GM12878 (cell line): ENCODE measurements at regions not wholly inside any gene's neighbourhood (a gene's known extent, or its start where the extent isn't known, plus 50 kb on each side); places are given as distances from the start of the nearest gene placed in this dataset.
A peak's percentile ranks its signal among the peaks of the same experiment; 100 is the strongest.

Experiments
- ATAC-seq: fragments of 200-7000 bp; cut with Tn5 transposase; 3 replicates; pipeline ENCODE4 v1.9.1; 2020; ENCODE audit warnings: mild to moderate bottlenecking, moderate library complexity
- BruUV-seq: library from RNA; stranded (reverse); fragments of 400-500 nt; replicated peaks from 2 replicates; lab custom pipeline; 2021; lab: Mats Ljungman, UMichigan
- CTCF ChIA-PET: fragments of 300-600 bp; sonication (Branson Sonifier 250); formaldehyde crosslinking; extraction: SDS; loops from one replicate; lab custom pipeline; 2021; ENCODE audit warnings: inconsistent platforms; lab: Yijun Ruan, JAX
- POLR2A ChIA-PET: fragments of 350-600 bp; formaldehyde crosslinking; extraction: SDS; loops from one replicate; lab custom pipeline; 2021; ENCODE audit warnings: inconsistent platforms; lab: Charles Lee
- RAD21 ChIA-PET: fragments of 300-600 bp; sonication (Branson Sonifier 250); formaldehyde crosslinking; loops from one replicate; lab custom pipeline; 2023; ENCODE audit warnings: antibody characterized with exemption; ENCODE audit not compliant: unreplicated experiment; lab: Charles Lee
- SMC1A ChIA-PET: fragments of 300-600 bp; sonication (Branson Sonifier 250); formaldehyde crosslinking; loops from one replicate; lab custom pipeline; 2023; ENCODE audit not compliant: unreplicated experiment, uncharacterized antibody; lab: Charles Lee
- DNase-seq: peaks from one replicate; pipeline ENCODE4 v3.0.0-alpha.2; 2011; ENCODE audit warnings: low read depth, low spot score
- FAIRE-seq: peaks from 3 replicates; lab custom pipeline; 2011; peaks lifted over from hg19 to GRCh38; lab: Jason Lieb, UNC
- H2AFZ ChIP-seq: 2 replicates; pipeline ENCODE4 v1.6.0; 2011; ENCODE audit warnings: low read depth, low read length, control low read depth; ENCODE audit not compliant: control insufficient read depth
- H3K27ac ChIP-seq: 2 replicates; pipeline ENCODE4 v1.5.1; 2011; ENCODE audit warnings: control low read depth; ENCODE audit not compliant: control insufficient read depth, insufficient read depth
- H3K27me3 ChIP-seq, 2 experiments: replicated peaks in 1 of 2; 2 replicates each; pipeline versions ENCODE4 v1.6.0 to v1.6.1; 2011; ENCODE audit warnings: low read length in 1 of 2; ENCODE audit not compliant: control insufficient read depth in 2 of 2, insufficient read depth in 2 of 2
- H3K36me3 ChIP-seq, 2 experiments: 2 replicates each; pipeline ENCODE4 v1.5.1; 2011; ENCODE audit warnings: low read length in 1 of 2; ENCODE audit not compliant: control insufficient read depth in 2 of 2, insufficient read depth in 2 of 2
- H3K4me1 ChIP-seq: 2 replicates; pipeline ENCODE4 v1.6.1; 2011; ENCODE audit warnings: mild to moderate bottlenecking, low read length, moderate library complexity, mixed read lengths; ENCODE audit not compliant: control insufficient read depth, insufficient read depth
- H3K4me2 ChIP-seq: 2 replicates; pipeline ENCODE4 v1.6.0; 2011; ENCODE audit warnings: control low read depth; ENCODE audit not compliant: control insufficient read depth, insufficient read depth
- H3K4me3 ChIP-seq: fragments of 200-600 bp; sonication (generic); 2 replicates; pipeline ENCODE4 v1.5.1; 2016
- H3K79me2 ChIP-seq: 2 replicates; pipeline ENCODE4 v1.6.0; 2011; ENCODE audit warnings: low read length; ENCODE audit not compliant: control insufficient read depth, insufficient read depth
- H3K9ac ChIP-seq: 2 replicates; pipeline ENCODE4 v1.8.0; 2011; ENCODE audit warnings: low read length, control low read depth, mixed read lengths; ENCODE audit not compliant: control insufficient read depth, insufficient read depth
- H3K9me3 ChIP-seq: replicated peaks from 3 replicates; pipeline ENCODE4 v1.5.1; 2011; ENCODE audit warnings: mild to moderate bottlenecking, low read length; ENCODE audit not compliant: control insufficient read depth, insufficient read depth
- H4K20me1 ChIP-seq: 2 replicates; pipeline ENCODE4 v1.6.0; 2011; ENCODE audit not compliant: control insufficient read depth, insufficient read depth
- CBFB ChIP-seq: IDR thresholded peaks from 2 replicates; pipeline ENCODE4 v1.6.1; 2016; ENCODE audit warnings: antibody characterized with exemption, low read depth
- EP300 ChIP-seq, 2 experiments: fragments of 150-350 bp in 1 of 2; IDR thresholded peaks; 2 replicates each; pipeline ENCODE4 v1.6.1; 2011 to 2012; ENCODE audit warnings: low read depth in 2 of 2, low read length in 2 of 2, borderline replicate concordance in 1 of 2, improper control_type of control experiment in 1 of 2, inconsistent platforms in 1 of 2; ENCODE audit not compliant: control insufficient read depth in 1 of 2
- NBN ChIP-seq: fragments of 450-650 bp; IDR thresholded peaks from 2 replicates; pipeline ENCODE4 v1.6.1; 2016
- RAD21 ChIP-seq: IDR thresholded peaks from 2 replicates; pipeline ENCODE4 v1.6.1; 2011; ENCODE audit warnings: mild to moderate bottlenecking, low read depth, low read length, moderate library complexity; ENCODE audit not compliant: insufficient read depth
- SMC3 ChIP-seq: IDR thresholded peaks from 2 replicates; pipeline ENCODE4 v1.6.1; 2011; ENCODE audit warnings: low read length, improper control_type of control experiment, borderline replicate concordance
- whole genome bisulfite sequencing: methylation state at CpG from one replicate; pipeline ENCODE4 v1.1.6; 2016; ENCODE audit warnings: low lambda C conversion rate; ENCODE audit not compliant: insufficient replicate concordance, insufficient coverage; ENCODE audit errors: missing lambda C conversion rate; 5-methylcytosine and 5-hydroxymethylcytosine counted together
- in situ Hi-C: fragments of 300-500 bp; cut with MboI; formaldehyde crosslinking; loops from 9 replicates; pipeline ENCODE4 v1.14.3; 2018; ENCODE audit warnings: mixed read lengths
- intact Hi-C: fragments of 100-400 bp; cut with micrococcal nuclease; formaldehyde crosslinking; loops from one replicate; pipeline ENCODE4 v1.14.2; 2022; ENCODE audit not compliant: unreplicated experiment
- TF ChIP-seq, protein P1 (sequence below): IDR thresholded peaks from 2 replicates; pipeline ENCODE4 v1.6.1; 2011; ENCODE audit warnings: mild to moderate bottlenecking, low read depth, low read length, moderate library complexity; ENCODE audit not compliant: insufficient replicate concordance
- TF ChIP-seq, protein P2 (sequence below), 3 experiments: IDR thresholded peaks in 2 of 3; conservative IDR thresholded peaks in 1 of 3; 2 replicates each; pipeline ENCODE4 v1.5.1; 2011; ENCODE audit warnings: low read depth in 3 of 3, low read length in 3 of 3, mild to moderate bottlenecking in 3 of 3, control low read depth in 2 of 3, moderate library complexity in 2 of 3, inconsistent platforms in 1 of 3, mixed read lengths in 1 of 3; ENCODE audit not compliant: control insufficient read depth in 2 of 3, insufficient read depth in 1 of 3; ENCODE audit errors: extremely low read depth in 1 of 3

DNA sequence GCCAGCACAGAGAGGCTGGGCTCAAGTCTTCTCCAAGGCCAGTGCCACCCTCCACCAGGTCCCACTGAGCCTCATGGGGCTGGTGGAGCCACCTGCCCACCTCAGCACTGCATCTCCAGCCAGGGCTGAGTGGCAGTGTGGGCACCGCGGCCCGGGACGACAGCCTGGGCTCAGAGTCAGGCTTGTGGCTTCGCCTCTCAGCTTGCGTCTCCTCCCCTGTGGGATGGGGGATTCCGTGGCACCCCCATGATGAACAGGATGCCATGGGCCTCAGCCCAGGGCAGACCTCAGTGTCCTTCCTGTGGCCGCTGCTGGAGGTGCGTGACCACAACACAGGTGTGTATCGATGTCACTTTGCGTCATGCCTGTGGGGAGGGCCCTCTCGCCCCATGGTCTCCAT, 136.4 kb upstream of the PPP1R26 start (continued):
- TF ChIP-seq, protein P1, sequence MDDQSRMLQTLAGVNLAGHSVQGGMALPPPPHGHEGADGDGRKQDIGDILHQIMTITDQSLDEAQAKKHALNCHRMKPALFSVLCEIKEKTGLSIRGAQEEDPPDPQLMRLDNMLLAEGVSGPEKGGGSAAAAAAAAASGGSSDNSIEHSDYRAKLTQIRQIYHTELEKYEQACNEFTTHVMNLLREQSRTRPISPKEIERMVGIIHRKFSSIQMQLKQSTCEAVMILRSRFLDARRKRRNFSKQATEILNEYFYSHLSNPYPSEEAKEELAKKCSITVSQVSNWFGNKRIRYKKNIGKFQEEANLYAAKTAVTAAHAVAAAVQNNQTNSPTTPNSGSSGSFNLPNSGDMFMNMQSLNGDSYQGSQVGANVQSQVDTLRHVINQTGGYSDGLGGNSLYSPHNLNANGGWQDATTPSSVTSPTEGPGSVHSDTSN, result no peak

DNA sequence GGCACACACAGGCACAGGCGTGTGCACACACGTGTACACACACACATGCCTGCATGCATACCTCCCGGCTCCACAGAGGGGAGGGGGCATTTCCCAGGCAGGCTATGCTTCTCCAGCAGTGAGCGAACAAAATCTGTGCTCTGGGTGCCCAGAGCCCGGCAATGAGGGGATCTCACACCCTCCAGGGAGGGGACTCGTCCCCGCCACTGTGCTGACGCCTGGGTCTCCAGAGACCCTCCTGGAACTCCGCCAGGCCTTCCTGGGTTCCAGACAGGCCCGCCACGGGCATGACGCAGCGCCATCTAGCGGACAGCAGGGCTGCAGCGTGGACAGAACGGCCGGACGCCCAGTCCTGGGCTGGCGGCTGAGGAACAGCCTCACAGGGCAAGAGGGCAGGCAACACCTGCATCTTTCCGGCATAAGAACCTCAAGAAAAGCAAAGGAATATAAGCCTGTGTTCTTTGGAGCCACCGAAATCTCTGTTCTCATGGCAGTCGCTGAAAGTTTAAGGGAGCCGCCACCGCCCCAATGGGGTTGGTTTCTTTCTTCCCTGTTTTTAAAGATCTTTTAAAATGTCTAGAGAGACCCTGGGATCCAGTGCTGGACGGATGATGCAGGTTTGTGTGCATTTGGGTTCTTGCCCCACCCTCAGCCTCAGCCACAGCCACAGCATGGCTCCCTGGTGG, 135.6 kb upstream of the PPP1R26 start:
- Histone ChIP-seq H2AFZ (no peak overlapping the region), H3K27ac (no peak overlapping the region), H3K36me3 (no peaks in the 10 kb centered on the region), H3K4me2 (no peak overlapping the region), H3K79me2 (no peaks in the 10 kb centered on the region), H3K27me3 (peaks cover 0 to 4% of the 10 kb centered on the region in 2 experiments; a peak in 2 of 4 replicates), H3K9ac (no peak overlapping the region), H3K4me3 (no peak overlapping the region), H4K20me1 (no peaks in the 10 kb centered on the region), H3K9me3 (no peaks in the 10 kb centered on the region), H3K4me1 (no peaks in the 10 kb centered on the region)
- peak; percentile 7 for FAIRE-seq
- intact Hi-C loops (no loop called here), in situ Hi-C loops (loop anchor here (10.0 kb wide), 1 partner anchor 649 kb away; no protein-coding TSS in a partner anchor)
- BruUV-seq, result no TSS peak
- ChIA-PET RAD21 (no interaction called here), SMC1A (no interaction called here), CTCF (interaction anchor here (0.5 kb wide), 1 partner anchor 111 kb away, joined by 3 read pairs; no protein-coding TSS in a partner anchor), POLR2A (no interaction called here)
- DNase-seq, result no peak
- 13% methylated on average over 25 of the region's 25 CpGs for WGBS
- peak; percentile 85 for ATAC-seq
- TF ChIP-seq NBN (no peak), CBFB (no peak), SMC3 (peak; percentile 65), RAD21 (peak; percentile 65), EP300 (IDR thresholded peaks at IDR 0.05; ENCODE audit: borderline replicate concordance in 1 of 2, control insufficient read depth in 1 of 2, low read depth in 2 of 2, low read length in 2 of 2) (no peak)
- TF ChIP-seq, protein P2, sequence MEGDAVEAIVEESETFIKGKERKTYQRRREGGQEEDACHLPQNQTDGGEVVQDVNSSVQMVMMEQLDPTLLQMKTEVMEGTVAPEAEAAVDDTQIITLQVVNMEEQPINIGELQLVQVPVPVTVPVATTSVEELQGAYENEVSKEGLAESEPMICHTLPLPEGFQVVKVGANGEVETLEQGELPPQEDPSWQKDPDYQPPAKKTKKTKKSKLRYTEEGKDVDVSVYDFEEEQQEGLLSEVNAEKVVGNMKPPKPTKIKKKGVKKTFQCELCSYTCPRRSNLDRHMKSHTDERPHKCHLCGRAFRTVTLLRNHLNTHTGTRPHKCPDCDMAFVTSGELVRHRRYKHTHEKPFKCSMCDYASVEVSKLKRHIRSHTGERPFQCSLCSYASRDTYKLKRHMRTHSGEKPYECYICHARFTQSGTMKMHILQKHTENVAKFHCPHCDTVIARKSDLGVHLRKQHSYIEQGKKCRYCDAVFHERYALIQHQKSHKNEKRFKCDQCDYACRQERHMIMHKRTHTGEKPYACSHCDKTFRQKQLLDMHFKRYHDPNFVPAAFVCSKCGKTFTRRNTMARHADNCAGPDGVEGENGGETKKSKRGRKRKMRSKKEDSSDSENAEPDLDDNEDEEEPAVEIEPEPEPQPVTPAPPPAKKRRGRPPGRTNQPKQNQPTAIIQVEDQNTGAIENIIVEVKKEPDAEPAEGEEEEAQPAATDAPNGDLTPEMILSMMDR (IDR thresholded peaks at IDR 0.05 in 2 of 3, conservative IDR thresholded peaks at IDR 0.05 in 1 of 3; ENCODE audit: control insufficient read depth in 2 of 3, extremely low read depth in 1 of 3, insufficient read depth in 1 of 3, low read depth in 3 of 3, low read length in 3 of 3), result peak; percentile 66 to 91 (median 82)
